ENCODE measurements at regions not wholly inside any gene's neighbourhood (a gene's known extent, or its start where the extent isn't known, plus 50 kb on each side); places are given as distances from the start of the nearest gene placed in this dataset.

DNA sequence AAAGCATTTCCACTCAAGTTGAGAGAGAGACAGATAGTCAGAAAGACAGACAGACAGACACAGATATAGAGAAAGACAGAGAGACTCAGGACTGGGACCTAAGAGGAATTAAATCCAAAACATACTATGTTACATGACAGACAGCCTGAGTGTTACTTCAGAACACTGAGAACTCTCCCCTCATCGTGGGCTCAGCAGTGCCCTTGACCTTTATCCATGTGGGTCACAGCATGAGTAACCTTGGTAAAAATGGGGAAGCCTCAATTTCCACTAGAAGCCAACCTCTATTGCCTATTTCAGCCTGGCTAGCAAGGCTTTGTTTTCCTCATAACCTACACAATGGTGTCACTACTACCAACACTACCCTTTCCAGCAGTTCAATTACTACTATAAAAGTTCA lies 81.9 kb upstream of the TRABD2B start:
- Histone ChIP-seq H3K4me3 (no peak overlapping the region), H3K36me3 (no peaks in the 10 kb centered on the region), H3K9me3 (peaks cover 0 to 4% (median 0%) of the 10 kb centered on the region in 3 donors), H3K27me3 (no peaks in the 10 kb centered on the region), H3K27ac (no peak overlapping the region), H3K4me1 (no peaks in the 10 kb centered on the region)
- no peak for TF ChIP-seq POLR2AphosphoS5 (IDR thresholded peaks at IDR 0.05)
- no peak for TF ChIP-seq EP300 (IDR thresholded peaks at IDR 0.05)
- no peak for TF ChIP-seq POLR2A (IDR thresholded peaks at IDR 0.05)
- TF ChIP-seq, protein P1, sequence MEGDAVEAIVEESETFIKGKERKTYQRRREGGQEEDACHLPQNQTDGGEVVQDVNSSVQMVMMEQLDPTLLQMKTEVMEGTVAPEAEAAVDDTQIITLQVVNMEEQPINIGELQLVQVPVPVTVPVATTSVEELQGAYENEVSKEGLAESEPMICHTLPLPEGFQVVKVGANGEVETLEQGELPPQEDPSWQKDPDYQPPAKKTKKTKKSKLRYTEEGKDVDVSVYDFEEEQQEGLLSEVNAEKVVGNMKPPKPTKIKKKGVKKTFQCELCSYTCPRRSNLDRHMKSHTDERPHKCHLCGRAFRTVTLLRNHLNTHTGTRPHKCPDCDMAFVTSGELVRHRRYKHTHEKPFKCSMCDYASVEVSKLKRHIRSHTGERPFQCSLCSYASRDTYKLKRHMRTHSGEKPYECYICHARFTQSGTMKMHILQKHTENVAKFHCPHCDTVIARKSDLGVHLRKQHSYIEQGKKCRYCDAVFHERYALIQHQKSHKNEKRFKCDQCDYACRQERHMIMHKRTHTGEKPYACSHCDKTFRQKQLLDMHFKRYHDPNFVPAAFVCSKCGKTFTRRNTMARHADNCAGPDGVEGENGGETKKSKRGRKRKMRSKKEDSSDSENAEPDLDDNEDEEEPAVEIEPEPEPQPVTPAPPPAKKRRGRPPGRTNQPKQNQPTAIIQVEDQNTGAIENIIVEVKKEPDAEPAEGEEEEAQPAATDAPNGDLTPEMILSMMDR (IDR thresholded peaks at IDR 0.05) = no peak
- WGBS, 2 donors (ENCODE audit: low coverage in 1 of 2) = 60% methylated on average over 1 of the region's 1 CpG
- no peak for ATAC-seq

DNA sequence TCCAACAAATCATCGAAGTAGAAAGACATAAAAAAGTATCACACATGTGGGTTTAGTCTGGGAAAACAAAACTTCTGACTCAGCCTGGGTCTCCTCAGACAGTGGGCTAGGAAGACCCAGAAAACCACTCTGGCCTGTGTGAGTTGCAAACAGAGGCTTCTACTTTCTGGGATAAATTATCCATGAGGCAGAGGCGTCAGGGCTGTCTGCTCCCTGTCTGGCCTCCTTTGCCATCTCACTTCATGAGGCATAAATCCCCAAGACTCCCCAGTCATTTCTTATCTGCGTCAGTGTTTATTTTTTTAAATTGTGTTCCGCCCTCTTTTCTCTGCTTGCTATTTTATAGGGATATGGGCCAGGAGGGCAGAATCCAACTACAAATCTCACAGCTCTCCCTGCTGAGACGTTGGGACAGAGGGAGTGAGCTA lies 80.6 kb upstream of the TRABD2B start:
- no peak for ATAC-seq
- no peaks in the 10 kb centered on the region for H3K36me3 ChIP-seq
- H3K4me3 ChIP-seq = no peak overlapping the region
- no peaks in the 10 kb centered on the region for H3K27me3 ChIP-seq
- 38 to 47% methylated on average over 3 to 4 of the region's 5 CpGs for WGBS, 2 donors (ENCODE audit: low coverage in 1 of 2)
- H3K9me3 ChIP-seq = peaks cover 0 to 4% (median 0%) of the 10 kb centered on the region in 3 donors
- no peak overlapping the region for H3K27ac ChIP-seq
- H3K4me1 ChIP-seq = no peaks in the 10 kb centered on the region
- TF ChIP-seq POLR2AphosphoS5 (IDR thresholded peaks at IDR 0.05) (no peak), POLR2A (IDR thresholded peaks at IDR 0.05) (no peak), EP300 (IDR thresholded peaks at IDR 0.05) (no peak)
- TF ChIP-seq, protein P1 (IDR thresholded peaks at IDR 0.05) = no peak

DNA sequence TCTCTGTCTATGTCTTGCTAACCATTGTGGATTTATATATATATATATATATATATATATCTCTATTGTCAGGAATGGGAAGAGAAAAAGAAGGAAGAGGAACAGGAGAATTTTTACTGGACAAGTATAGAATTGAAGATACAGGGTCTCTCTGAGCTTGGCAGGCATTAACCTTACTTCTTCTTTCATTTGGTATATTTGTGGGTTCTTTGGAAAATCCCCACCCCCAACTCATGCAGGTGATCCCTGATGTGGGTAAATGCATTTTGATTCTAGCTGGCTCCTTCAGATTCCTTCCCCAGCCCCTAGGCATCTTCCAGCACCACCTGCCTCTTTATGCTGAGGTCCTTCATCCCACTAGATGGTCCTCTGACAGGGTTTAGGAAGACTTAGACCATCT lies 78.8 kb upstream of the TRABD2B start:
- H3K4me1 ChIP-seq = no peaks in the 10 kb centered on the region
- H3K27ac ChIP-seq = no peak overlapping the region
- no peak overlapping the region for H3K4me3 ChIP-seq
- H3K36me3 ChIP-seq = no peaks in the 10 kb centered on the region
- H3K27me3 ChIP-seq = no peaks in the 10 kb centered on the region
- peaks cover 0 to 4% (median 0%) of the 10 kb centered on the region in 3 donors for H3K9me3 ChIP-seq
- ATAC-seq = no peak
- TF ChIP-seq POLR2A (IDR thresholded peaks at IDR 0.05) (no peak), EP300 (IDR thresholded peaks at IDR 0.05) (no peak), POLR2AphosphoS5 (IDR thresholded peaks at IDR 0.05) (no peak)
- TF ChIP-seq, protein P1 (IDR thresholded peaks at IDR 0.05) = no peak

DNA sequence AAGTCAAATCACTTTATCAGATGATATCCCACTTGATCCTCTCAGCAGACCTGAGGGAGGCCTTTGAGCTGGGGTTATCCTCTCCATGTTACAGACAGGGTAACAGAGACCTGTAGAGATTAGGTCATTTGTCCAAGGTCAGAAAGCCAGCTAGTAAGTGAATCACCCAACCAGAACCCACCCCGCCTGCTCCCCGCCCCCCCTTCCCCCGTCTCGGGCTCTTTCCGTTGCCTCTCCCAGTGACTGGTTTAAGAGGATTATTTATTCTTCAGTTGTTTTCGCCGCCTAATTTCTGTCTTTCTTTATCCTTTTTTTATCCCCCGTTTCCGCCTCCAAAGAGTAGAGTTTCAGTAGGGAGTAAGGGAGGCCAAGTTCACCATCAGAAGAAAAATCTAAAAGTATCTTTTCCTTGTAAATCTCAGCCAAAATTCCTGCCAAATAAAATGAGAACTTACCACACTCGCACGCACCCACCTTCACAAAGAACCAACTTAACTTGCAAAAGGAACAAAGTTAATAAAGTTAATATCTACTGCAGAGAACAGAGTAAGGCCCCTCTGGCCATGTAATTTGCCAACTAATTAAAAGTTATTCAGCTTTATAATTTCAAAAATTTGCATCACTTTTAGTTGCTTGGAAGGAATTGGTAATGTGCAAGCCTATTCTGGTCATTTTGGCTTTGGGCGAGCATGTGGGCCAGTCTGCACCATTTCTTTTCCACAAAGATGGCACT lies 76.8 kb upstream of the TRABD2B start:
- H3K36me3 ChIP-seq = no peaks in the 10 kb centered on the region

More for the DNA sequence above, 76.8 kb upstream of the TRABD2B start:
- Histone ChIP-seq H3K9me3 (peaks cover 0 to 4% (median 0%) of the 10 kb centered on the region in 3 donors), H3K27me3 (no peaks in the 10 kb centered on the region), H3K4me3 (no peak overlapping the region), H3K4me1 (no peaks in the 10 kb centered on the region), H3K27ac (no peak overlapping the region)
- no peak for ATAC-seq
- TF ChIP-seq POLR2AphosphoS5 (IDR thresholded peaks at IDR 0.05) (no peak), POLR2A (IDR thresholded peaks at IDR 0.05) (no peak), EP300 (IDR thresholded peaks at IDR 0.05) (no peak)
- TF ChIP-seq, protein P1 (IDR thresholded peaks at IDR 0.05) = no peak
- WGBS, 2 donors (ENCODE audit: low coverage in 1 of 2) = 84 to 96% methylated on average over 3 to 10 of the region's 12 CpGs
